H1 (cell line): ENCODE measurements at regions not wholly inside any gene's neighbourhood (a gene's known extent, or its start where the extent isn't known, plus 50 kb on each side); places are given as distances from the start of the nearest gene placed in this dataset.

Experiments used
- RBBP5 ChIP-seq: IDR thresholded peaks from 2 replicates; pipeline ENCODE4 v1.7.1; 2012; ENCODE audit warnings: low read depth, mild to moderate bottlenecking, inconsistent platforms, low read length, moderate library complexity, borderline replicate concordance
- YY1 ChIP-seq: IDR thresholded peaks from 2 replicates; pipeline ENCODE4 v1.6.1; 2011; ENCODE audit warnings: low read depth, mild to moderate bottlenecking, low read length

GRCh38 chr2:80856227-80856626 lies 551.7 kb upstream of the LRRTM1 start (continued):
- no peak for TF ChIP-seq YY1
- TF ChIP-seq RBBP5, result no peak
